Pancreas (tissue), 10 donors: ENCODE measurements at regions not wholly inside any gene's neighbourhood (a gene's known extent, or its start where the extent isn't known, plus 50 kb on each side); places are given as distances from the start of the nearest gene placed in this dataset.

ENCODE experiments used
- ATAC-seq, 4 donors: fragments of 200-7000 bp; cut with Tn5 transposase; one replicate each; pipeline versions ENCODE4 v1.8.0 to v1.9.1; 2020; ENCODE audit warnings: mild to moderate bottlenecking in 4 of 4, moderate library complexity in 4 of 4
- DNase-seq, 6 donors: peaks; one replicate each; pipeline ENCODE4 v3.0.0-alpha.2; 2020
- FAIRE-seq: peaks from 2 replicates; lab custom pipeline; 2012; peaks lifted over from hg19 to GRCh38; lab: Jason Lieb, UNC
- H3K27ac ChIP-seq, 4 donors: fragments of 200-600 bp; sonication (generic); 1 replicate in 3 of 4; 2 replicates in 1 of 4; pipeline versions ENCODE4 v1.5.0 to v1.8.0; 2020
- H3K27me3 ChIP-seq, 4 donors: fragments of 200-600 bp; one replicate each; pipeline ENCODE4 v1.8.0; 2021
- H3K36me3 ChIP-seq, 3 donors: fragments of 200-600 bp; sonication (generic) in 1 of 3; one replicate each; pipeline versions ENCODE4 v1.5.0 to v1.8.0; 2020 to 2021
- H3K4me1 ChIP-seq, 3 donors: fragments of 200-600 bp; one replicate each; pipeline ENCODE4 v1.8.0; 2021
- H3K4me3 ChIP-seq, 4 donors: fragments of 200-600 bp; sonication (generic) in 2 of 4; one replicate each; pipeline versions ENCODE4 v1.5.0 to v1.8.0; 2020 to 2021
- H3K9me3 ChIP-seq, 4 donors: fragments of 200-600 bp; one replicate each; pipeline ENCODE4 v1.8.0; 2021
- CTCF ChIP-seq, 4 donors: fragments of 200-600 bp; sonication (generic) in 3 of 4; IDR thresholded peaks; one replicate each; pipeline versions ENCODE4 v1.5.0 to v1.8.0; 2021; ENCODE audit warnings: antibody characterized with exemption in 4 of 4
- WGBS, 2 donors: extraction: QIAGEN DNeasy Blood & Tissue Kit; methylation state at CpG; one replicate each; pipeline ENCODE4 v1.1.7; 2013; 5-methylcytosine and 5-hydroxymethylcytosine counted together
- intact Hi-C, 3 donors: fragments of 100-400 bp; cut with DNase I; formaldehyde crosslinking; loops; one replicate each; pipeline versions ENCODE4 v1.11.1 to v1.14.2; 2022
- donor health status: healthy with polysubstance abuse.
- donor health status: DM: no; HTN: no; CAD: no; lungs with moderate emphysema.
- donor health status: DM: no; HTN: no; CAD: no.
- donor health status: control.
- donor health status: control.
- donor health status: Bipolar disorder and iron deficiency.
- donor health status: DM: yes; HTN: yes; CAD: no.
- donor health status: DM: no; HTN: no; CAD: no.
- donor health status: DM: no; HTN: no; CAD: no.
- donor health status: DM: yes; HTN: yes; CAD: no.

GRCh38 chr2:155125585-155126230 lies 427.2 kb downstream of the KCNJ3 start:
- Histone ChIP-seq H3K9me3 (no peaks in the 10 kb centered on the region), H3K27me3 (no peaks in the 10 kb centered on the region), H3K36me3 (no peaks in the 10 kb centered on the region), H3K4me1 (no peaks in the 10 kb centered on the region), H3K27ac (no peak overlapping the region), H3K4me3 (no peak overlapping the region)
- ATAC-seq (no peak), DNase-seq (no peak), FAIRE-seq (no peak)
- intact Hi-C loops = no loop called here
- 72 to 73% methylated on average over 5 of the region's 5 CpGs for WGBS, 2 donors
- TF ChIP-seq CTCF (IDR thresholded peaks at IDR 0.05) = no peak

DNA sequence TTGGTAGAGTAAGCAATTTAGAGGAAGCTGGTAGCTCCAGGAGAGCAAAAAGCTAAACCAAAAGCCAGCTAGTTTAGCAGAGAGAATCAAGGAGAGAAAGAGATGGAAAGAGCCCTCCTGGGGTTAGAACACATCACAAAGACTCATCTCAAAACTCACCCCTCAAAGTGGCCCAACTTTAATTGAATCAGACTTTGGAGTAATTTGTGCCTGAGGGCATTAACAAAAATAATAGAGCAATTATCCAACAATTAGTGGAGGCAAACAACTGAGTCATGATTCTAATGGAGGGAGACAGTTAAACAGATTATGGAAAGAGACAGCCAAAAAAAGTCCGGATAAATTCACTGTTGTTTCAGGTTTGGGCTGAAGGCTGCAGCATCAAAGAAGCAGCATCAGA lies 417.4 kb downstream of the KCNJ3 start:
- no peaks in the 10 kb centered on the region for H3K36me3 ChIP-seq
- intact Hi-C loops = no loop called here
- ATAC-seq (no peak), DNase-seq (no peak), FAIRE-seq (no peak)
- no peaks in the 10 kb centered on the region for H3K4me1 ChIP-seq
- H3K27me3 ChIP-seq = no peaks in the 10 kb centered on the region
- H3K27ac ChIP-seq = no peak overlapping the region
- H3K9me3 ChIP-seq = no peaks in the 10 kb centered on the region
- no peak overlapping the region for H3K4me3 ChIP-seq
- no peak for TF ChIP-seq CTCF (IDR thresholded peaks at IDR 0.05)
- WGBS, 2 donors = 64 to 69% methylated on average over 1 of the region's 1 CpG

GRCh38 chr2:155111070-155111469 lies 412.6 kb downstream of the KCNJ3 start:
- intact Hi-C loops = no loop called here
- Histone ChIP-seq H3K27ac (no peak overlapping the region), H3K27me3 (no peaks in the 10 kb centered on the region), H3K36me3 (no peaks in the 10 kb centered on the region), H3K4me1 (no peaks in the 10 kb centered on the region), H3K4me3 (no peak overlapping the region), H3K9me3 (no peaks in the 10 kb centered on the region)
- WGBS, 2 donors = 53 to 61% methylated on average over 1 of the region's 1 CpG
- no peak for ATAC-seq
- no peak for DNase-seq
- no peak for FAIRE-seq
- no peak for TF ChIP-seq CTCF (IDR thresholded peaks at IDR 0.05)

DNA sequence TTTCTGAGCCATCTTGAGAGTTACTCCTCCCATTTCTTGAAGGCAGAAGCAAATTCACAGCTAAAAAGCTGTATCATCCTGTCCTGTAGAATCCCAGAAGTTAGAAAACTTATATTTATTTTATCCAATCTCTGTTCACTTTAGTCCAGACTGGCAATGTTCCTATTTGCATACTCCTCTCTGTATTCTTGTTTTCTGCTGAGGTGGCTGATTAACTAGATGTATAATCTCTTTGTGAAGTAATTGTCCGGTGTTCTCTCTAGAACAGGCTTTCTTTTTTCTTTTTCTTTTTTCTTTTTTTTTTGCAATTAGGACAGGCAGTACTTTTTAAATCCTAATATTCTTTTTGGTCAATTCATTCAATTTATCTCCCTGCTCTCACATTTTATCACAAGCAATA lies 411.0 kb downstream of the KCNJ3 start:
- DNase-seq (no peak), FAIRE-seq (no peak), ATAC-seq (no peak)
- Histone ChIP-seq H3K27ac (no peak overlapping the region), H3K27me3 (no peaks in the 10 kb centered on the region), H3K9me3 (no peaks in the 10 kb centered on the region), H3K4me3 (no peak overlapping the region), H3K36me3 (no peaks in the 10 kb centered on the region), H3K4me1 (no peaks in the 10 kb centered on the region)
- TF ChIP-seq CTCF (IDR thresholded peaks at IDR 0.05) = no peak
- intact Hi-C loops = no loop called here
- 67 to 79% methylated on average over 1 of the region's 1 CpG for WGBS, 2 donors

GRCh38 chr2:155100261-155100660 lies 401.8 kb downstream of the KCNJ3 start:
- intact Hi-C loops = loop anchor here in 1 of 3 donors (5.0 kb wide), 1 partner anchor 133 kb away; no protein-coding TSS in a partner anchor
- Histone ChIP-seq H3K4me1 (no peaks in the 10 kb centered on the region), H3K9me3 (no peaks in the 10 kb centered on the region), H3K27ac (no peak overlapping the region), H3K4me3 (no peak overlapping the region), H3K36me3 (no peaks in the 10 kb centered on the region), H3K27me3 (no peaks in the 10 kb centered on the region)
- ATAC-seq (no peak), FAIRE-seq (no peak), DNase-seq (no peak)
- TF ChIP-seq CTCF (IDR thresholded peaks at IDR 0.05) = no peak
- 71 to 74% methylated on average over 2 of the region's 2 CpGs for WGBS, 2 donors
